Activated CD4-positive, alpha-beta T cell treated with anti-CD3 and anti-CD28 coated beads for 36 hours (primary cell): ENCODE measurements at regions not wholly inside any gene's neighbourhood (a gene's known extent, or its start where the extent isn't known, plus 50 kb on each side); places are given as distances from the start of the nearest gene placed in this dataset.

ENCODE experiments used
- ATAC-seq: fragments of 200-7000 bp; cut with Tn5 transposase; one replicate; pipeline ENCODE4 v1.10.0; 2021; ENCODE audit warnings: mild to moderate bottlenecking, moderate library complexity
- CTCF ChIA-PET: fragments of 350-600 bp; sonication (Branson Sonifier 250); formaldehyde crosslinking; loops from one replicate; lab custom pipeline; 2021; ENCODE audit warnings: antibody characterized with exemption; lab: Charles Lee
- POLR2A ChIA-PET: fragments of 350-600 bp; sonication (Branson Sonifier 250); formaldehyde crosslinking; loops from one replicate; lab custom pipeline; 2021; ENCODE audit warnings: antibody characterized with exemption, inconsistent platforms; lab: Charles Lee
- DNase-seq: peaks from one replicate; pipeline ENCODE4 v3.0.0-alpha.2; 2020
- H3K27ac Mint-ChIP-seq: one replicate; pipeline ENCODE4 v1.8.0; 2021; ENCODE audit warnings: mixed read lengths
- H3K27me3 Mint-ChIP-seq: one replicate; pipeline ENCODE4 v1.8.0; 2021; ENCODE audit warnings: mixed read lengths
- H3K36me3 Mint-ChIP-seq: one replicate; pipeline ENCODE4 v1.8.0; 2021; ENCODE audit warnings: low read depth, mixed read lengths
- H3K4me1 Mint-ChIP-seq: one replicate; pipeline ENCODE4 v1.8.0; 2021; ENCODE audit warnings: mixed read lengths
- H3K4me3 Mint-ChIP-seq: one replicate; pipeline ENCODE4 v1.8.0; 2021; ENCODE audit warnings: mild to moderate bottlenecking, moderate library complexity, mixed read lengths
- H3K9me3 Mint-ChIP-seq: one replicate; pipeline ENCODE4 v1.8.0; 2021; ENCODE audit warnings: low read depth, mixed read lengths
- intact Hi-C, 2 experiments: fragments of 100-400 bp; cut with DNase I in 1 of 2; cut with micrococcal nuclease in 1 of 2; formaldehyde crosslinking; loops; one replicate each; pipeline versions ENCODE4 v1.14.2 to v1.15.1; 2022 to 2024; cut with DNase I, micrococcal nuclease

DNA sequence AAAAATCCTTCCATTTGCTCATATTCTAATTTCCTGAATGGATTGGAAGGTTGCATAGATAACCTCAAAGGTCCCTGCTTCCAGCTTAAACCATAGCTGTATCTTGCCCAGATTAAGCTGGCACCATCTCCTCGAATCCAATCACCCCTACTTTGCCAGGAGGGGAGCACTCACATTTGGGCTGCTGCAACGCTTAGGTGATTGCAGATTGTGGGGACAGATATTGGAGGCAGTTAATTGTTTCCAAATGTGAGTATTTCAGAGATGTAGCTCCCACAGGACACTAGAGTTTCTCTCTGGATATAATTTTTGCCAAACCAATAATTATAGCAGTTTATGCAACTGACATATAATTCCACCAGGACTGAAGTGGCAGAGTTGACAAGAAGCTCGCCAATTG lies 53.5 kb upstream of the ACSL1 start:
- Mint-ChIP-seq H3K4me3 (no peak overlapping the region), H3K27ac (no peak overlapping the region), H3K36me3 (no peaks in the 10 kb centered on the region), H3K27me3 (peaks cover 2% of the 10 kb centered on the region), H3K9me3 (no peaks in the 10 kb centered on the region), H3K4me1 (no peaks in the 10 kb centered on the region)
- no peak for ATAC-seq
- ChIA-PET CTCF (no interaction called here), POLR2A (no interaction called here)
- intact Hi-C loops: no loop called here
- DNase-seq: no peak

DNA sequence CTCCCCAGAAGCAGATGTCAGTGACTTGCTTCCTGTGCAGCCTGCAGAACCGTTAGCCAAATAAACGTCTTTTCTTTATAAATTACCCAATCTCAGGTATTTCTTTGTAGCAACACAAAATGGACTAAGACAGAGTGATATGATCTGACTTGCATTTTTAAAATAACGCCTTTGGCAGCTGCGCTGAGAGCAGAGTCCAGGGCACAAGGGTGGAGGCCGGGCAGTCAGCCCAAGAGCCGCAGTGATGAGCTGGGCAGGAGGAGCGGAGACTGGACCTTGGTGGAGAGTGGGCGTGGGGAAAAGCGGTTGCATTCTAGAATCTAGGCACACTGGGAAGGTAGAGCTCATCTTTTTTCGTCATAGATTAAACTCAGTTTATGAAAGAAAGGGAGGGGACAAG lies 56.5 kb upstream of the ACSL1 start:
- Mint-ChIP-seq H3K4me1 (no peaks in the 10 kb centered on the region), H3K36me3 (no peaks in the 10 kb centered on the region), H3K9me3 (no peaks in the 10 kb centered on the region), H3K27ac (no peak overlapping the region), H3K27me3 (no peaks in the 10 kb centered on the region), H3K4me3 (no peak overlapping the region)
- intact Hi-C loops: no loop called here
- no peak for ATAC-seq
- CTCF ChIA-PET: interaction anchor here (0.7 to 1.0 kb wide), 2 partner anchors 126 to 180 kb away, joined by 3 read pairs; no protein-coding TSS in a partner anchor
- no peak for DNase-seq
- POLR2A ChIA-PET: no interaction called here

DNA sequence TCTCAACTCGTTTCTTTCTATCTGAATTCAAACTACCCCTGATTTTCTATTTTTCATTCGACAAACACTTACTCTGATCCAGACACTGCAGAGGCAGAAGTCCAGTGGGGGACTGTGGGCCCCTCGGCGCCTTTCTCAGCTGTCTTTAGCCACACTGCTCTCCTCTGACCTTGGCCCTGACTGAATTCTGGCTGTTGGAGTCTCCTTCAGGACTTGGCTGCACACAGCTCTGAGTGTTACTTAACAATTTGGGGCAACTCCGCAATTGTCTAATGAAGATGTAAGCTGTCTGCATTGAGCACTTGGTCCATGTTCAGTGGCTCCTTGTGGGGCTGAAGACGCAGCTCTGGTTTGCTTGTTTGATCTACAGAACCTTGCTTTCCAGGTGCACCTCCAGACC lies 57.3 kb upstream of the ACSL1 start:
- intact Hi-C loops: no loop called here
- no peak overlapping the region for H3K4me3 Mint-ChIP-seq
- H3K9me3 Mint-ChIP-seq: no peaks in the 10 kb centered on the region
- no peak overlapping the region for H3K27ac Mint-ChIP-seq
- ATAC-seq (no peak), DNase-seq (no peak)
- no peaks in the 10 kb centered on the region for H3K4me1 Mint-ChIP-seq
- CTCF ChIA-PET: no interaction called here
- H3K36me3 Mint-ChIP-seq: no peaks in the 10 kb centered on the region
- no peaks in the 10 kb centered on the region for H3K27me3 Mint-ChIP-seq
- POLR2A ChIA-PET: no interaction called here

DNA sequence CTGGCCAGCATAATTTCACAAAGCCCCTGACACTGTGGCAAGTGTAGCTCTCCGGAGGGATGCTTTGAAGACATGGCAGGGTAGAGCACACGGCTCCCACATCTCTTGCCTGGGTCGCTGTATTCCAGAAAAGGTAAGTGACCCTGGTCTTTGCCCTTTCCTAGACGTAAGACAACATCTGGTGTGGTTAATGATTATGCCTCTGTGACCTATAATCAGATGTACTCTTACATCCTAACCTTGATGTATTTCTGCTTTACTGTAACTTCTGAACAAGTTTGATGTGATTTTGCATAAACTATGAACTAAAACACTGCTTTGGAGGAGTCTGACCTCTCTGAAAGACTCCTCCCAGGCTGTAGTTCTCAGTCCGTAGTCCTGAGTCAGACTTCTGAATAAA lies 59.1 kb upstream of the ACSL1 start:
- H3K27ac Mint-ChIP-seq: no peak overlapping the region
- ChIA-PET CTCF (interaction anchor here (0.7 kb wide), 1 partner anchor 242 kb away, joined by 3 read pairs; no protein-coding TSS in a partner anchor), POLR2A (no interaction called here)
- no peaks in the 10 kb centered on the region for H3K36me3 Mint-ChIP-seq
- ATAC-seq (no peak), DNase-seq (no peak)
- no peaks in the 10 kb centered on the region for H3K9me3 Mint-ChIP-seq
- no peak overlapping the region for H3K4me3 Mint-ChIP-seq
- H3K4me1 Mint-ChIP-seq: no peaks in the 10 kb centered on the region
- intact Hi-C loops: no loop called here
- peaks cover 1% of the 10 kb centered on the region for H3K27me3 Mint-ChIP-seq

- POLR2A ChIA-PET: no interaction called here
- CTCF ChIA-PET: no interaction called here
- Mint-ChIP-seq H3K27me3 (peaks cover 5% of the 10 kb centered on the region), H3K4me1 (no peaks in the 10 kb centered on the region), H3K4me3 (no peak overlapping the region), H3K27ac (no peak overlapping the region), H3K9me3 (no peaks in the 10 kb centered on the region), H3K36me3 (no peaks in the 10 kb centered on the region)
- ATAC-seq (no peak), DNase-seq (no peak)
- intact Hi-C loops: no loop called here
These were observed 59.8 kb upstream of the ACSL1 start for GRCh38 chr4:184885602-184886001.

DNA sequence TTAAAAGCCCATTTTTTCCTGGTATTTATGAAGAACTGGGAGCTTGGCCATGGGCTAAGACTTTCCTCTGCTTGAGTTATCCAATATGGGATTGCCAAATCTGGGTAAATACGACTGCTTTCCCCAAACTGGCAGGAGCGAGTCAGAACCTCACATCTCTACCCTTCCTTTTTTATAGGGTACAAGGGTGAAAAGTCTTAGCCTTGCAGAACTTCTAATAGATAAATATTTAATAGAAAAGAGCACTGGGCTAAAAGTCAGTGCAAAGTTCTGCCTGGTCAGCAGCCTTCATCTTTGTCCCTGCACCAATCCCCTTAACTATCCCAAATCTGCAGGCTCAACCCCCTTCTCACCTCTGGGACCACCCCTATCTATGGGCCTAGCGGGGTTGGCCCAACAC lies 61.6 kb upstream of the ACSL1 start:
- no peak overlapping the region for H3K4me3 Mint-ChIP-seq
- ChIA-PET POLR2A (no interaction called here), CTCF (no interaction called here)
- peaks cover 5% of the 10 kb centered on the region for H3K27me3 Mint-ChIP-seq
- no peaks in the 10 kb centered on the region for H3K4me1 Mint-ChIP-seq
- H3K27ac Mint-ChIP-seq: no peak overlapping the region
- DNase-seq (no peak), ATAC-seq (no peak)
- no peaks in the 10 kb centered on the region for H3K36me3 Mint-ChIP-seq
- intact Hi-C loops: no loop called here
- H3K9me3 Mint-ChIP-seq: no peaks in the 10 kb centered on the region

- Mint-ChIP-seq H3K36me3 (no peaks in the 10 kb centered on the region), H3K27ac (no peak overlapping the region), H3K27me3 (peaks cover 5% of the 10 kb centered on the region), H3K4me1 (no peaks in the 10 kb centered on the region), H3K4me3 (no peak overlapping the region), H3K9me3 (no peaks in the 10 kb centered on the region)
- ChIA-PET POLR2A (interaction anchor here (0.5 kb wide), 1 partner anchor 10 kb away, joined by 5 read pairs; no protein-coding TSS in a partner anchor), CTCF (no interaction called here)
- intact Hi-C loops: no loop called here
- ATAC-seq: no peak
- DNase-seq: no peak
These were observed 62.2 kb upstream of the ACSL1 start for GRCh38 chr4:184887947-184888346.

DNA sequence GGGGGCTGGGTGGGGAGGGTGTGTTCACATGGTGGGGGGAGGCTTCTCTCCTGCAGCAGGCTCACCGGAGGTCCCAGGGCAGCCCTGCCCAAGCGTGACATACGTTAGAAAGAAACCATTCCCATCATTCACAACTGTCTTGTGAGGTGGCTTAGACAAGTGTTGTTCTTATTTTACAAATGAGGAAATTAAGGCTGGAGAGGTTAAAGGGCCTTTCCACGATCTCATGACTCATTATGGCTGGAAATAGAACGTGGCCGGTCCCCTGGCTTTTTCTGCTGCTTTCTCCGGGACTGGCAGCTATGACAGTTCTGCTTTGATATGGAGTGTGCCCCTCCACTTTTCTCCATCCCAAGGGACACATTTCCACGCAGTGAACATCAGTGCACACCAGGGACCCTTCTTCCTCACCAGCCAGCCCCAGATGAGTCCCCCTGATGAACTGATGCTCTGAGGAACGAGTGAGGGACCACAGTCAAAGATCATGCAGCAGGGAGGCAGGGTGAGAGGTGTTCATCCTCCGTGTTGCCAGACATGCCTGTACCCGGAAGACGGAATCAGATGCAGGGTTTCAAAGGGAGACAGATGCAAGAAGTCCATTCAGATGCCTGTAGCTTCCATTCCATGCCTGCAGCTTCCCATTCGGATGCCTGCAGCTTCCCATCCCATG lies 64.0 kb upstream of the ACSL1 start:
- H3K9me3 Mint-ChIP-seq: no peaks in the 10 kb centered on the region
- no peak overlapping the region for H3K4me3 Mint-ChIP-seq
- POLR2A ChIA-PET: interaction anchor here (0.6 kb wide), 1 partner anchor 11 kb away, joined by 3 read pairs; no protein-coding TSS in a partner anchor
- no peaks in the 10 kb centered on the region for H3K4me1 Mint-ChIP-seq
- intact Hi-C loops: no loop called here
- CTCF ChIA-PET: interaction anchor here (0.8 to 0.9 kb wide), 2 partner anchors 115 to 139 kb away, joined by 3 read pairs; no protein-coding TSS in a partner anchor
- H3K27ac Mint-ChIP-seq: no peak overlapping the region
- DNase-seq (no peak), ATAC-seq (no peak)
- H3K36me3 Mint-ChIP-seq: no peaks in the 10 kb centered on the region
- H3K27me3 Mint-ChIP-seq: peaks cover 5% of the 10 kb centered on the region

- Mint-ChIP-seq H3K4me3 (no peak overlapping the region), H3K9me3 (no peaks in the 10 kb centered on the region), H3K27ac (no peak overlapping the region), H3K36me3 (no peaks in the 10 kb centered on the region), H3K27me3 (peaks cover 7% of the 10 kb centered on the region), H3K4me1 (no peaks in the 10 kb centered on the region)
- ATAC-seq: no peak
- ChIA-PET POLR2A (interaction anchor here (0.6 kb wide), 1 partner anchor 11 kb away, joined by 3 read pairs; no protein-coding TSS in a partner anchor), CTCF (interaction anchor here (0.8 to 0.9 kb wide), 2 partner anchors 115 to 139 kb away, joined by 3 read pairs; no protein-coding TSS in a partner anchor)
- no peak for DNase-seq
- intact Hi-C loops: no loop called here
These were observed 64.7 kb upstream of the ACSL1 start for GRCh38 chr4:184890499-184890898.

GRCh38 chr4:184891816-184892397 lies 66.1 kb upstream of the ACSL1 start:
- peaks cover 11% of the 10 kb centered on the region for H3K27me3 Mint-ChIP-seq
- no peak overlapping the region for H3K4me3 Mint-ChIP-seq
- no peak overlapping the region for H3K27ac Mint-ChIP-seq
- ATAC-seq (no peak), DNase-seq (no peak)
- no peaks in the 10 kb centered on the region for H3K4me1 Mint-ChIP-seq
- H3K36me3 Mint-ChIP-seq: no peaks in the 10 kb centered on the region
- H3K9me3 Mint-ChIP-seq: no peaks in the 10 kb centered on the region
- CTCF ChIA-PET: no interaction called here
- intact Hi-C loops: no loop called here
- POLR2A ChIA-PET: no interaction called here

DNA sequence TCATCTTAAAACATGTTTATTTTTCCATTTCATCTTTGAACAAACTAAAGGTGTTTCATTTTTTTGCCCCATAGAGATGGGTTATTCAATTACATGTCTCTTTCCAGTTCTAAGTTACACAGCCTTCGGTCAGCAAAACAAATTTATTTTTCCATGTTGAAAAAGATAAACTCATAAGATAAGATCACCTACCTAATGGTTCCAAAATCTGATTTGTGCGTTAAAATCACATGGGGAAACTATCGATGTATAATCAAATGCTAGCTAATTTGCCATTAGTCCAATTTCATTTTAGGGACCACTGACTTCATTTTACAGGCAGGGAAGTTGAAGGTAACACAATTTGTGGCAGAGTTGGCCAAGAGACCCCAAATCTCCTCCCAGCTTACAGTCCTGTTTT lies 67.2 kb upstream of the ACSL1 start:
- DNase-seq: no peak
- H3K27ac Mint-ChIP-seq: no peak overlapping the region
- H3K4me1 Mint-ChIP-seq: peaks cover 5% of the 10 kb centered on the region
- peaks cover 11% of the 10 kb centered on the region for H3K27me3 Mint-ChIP-seq
- intact Hi-C loops: no loop called here
- no peaks in the 10 kb centered on the region for H3K36me3 Mint-ChIP-seq
- POLR2A ChIA-PET: no interaction called here
- CTCF ChIA-PET: interaction anchor here (1.1 kb wide), 1 partner anchor 20 kb away, joined by 3 read pairs; no protein-coding TSS in a partner anchor
- H3K9me3 Mint-ChIP-seq: no peaks in the 10 kb centered on the region
- ATAC-seq: no peak
- H3K4me3 Mint-ChIP-seq: no peak overlapping the region
